K562 (cell line): ENCODE measurements at regions not wholly inside any gene's neighbourhood (a gene's known extent, or its start where the extent isn't known, plus 50 kb on each side); places are given as distances from the start of the nearest gene placed in this dataset.

Experiments
- C11orf30 ChIP-seq: fragments of 450-650 bp; IDR thresholded peaks from 2 replicates; pipeline ENCODE4 v1.6.1; 2016; ENCODE audit warnings: low read depth, mild to moderate bottlenecking
- ETV5 ChIP-seq: sonication (generic); formaldehyde crosslinking; IDR thresholded peaks from 2 replicates; pipeline ENCODE4 v1.4.0; 2020; ENCODE audit warnings: low read depth, mild to moderate bottlenecking, missing genetic modification reagents
- GTF2F1 ChIP-seq: IDR thresholded peaks from 2 replicates; pipeline ENCODE4 v1.6.1; 2011; ENCODE audit warnings: low read depth, low read length, improper control_type of control experiment
- HNRNPH1 ChIP-seq: fragments of 200-400 bp; formaldehyde crosslinking; optimal IDR thresholded peaks from 2 replicates; pipeline ENCODE3; 2017; ENCODE audit warnings: low read depth, mild to moderate bottlenecking, low read length, moderate library complexity
- KDM1A ChIP-seq, 2 experiments: fragments of 450-650 bp; IDR thresholded peaks; 2 replicates each; pipeline ENCODE4 v1.6.1; 2016; ENCODE audit warnings: mild to moderate bottlenecking in 2 of 2
- KDM5B ChIP-seq: fragments of 200-600 bp; sonication (generic); IDR thresholded peaks from 2 replicates; pipeline ENCODE4 v1.6.1; 2012; ENCODE audit warnings: low read depth, mild to moderate bottlenecking, moderate library complexity, low read length, control low read depth, inconsistent platforms; ENCODE audit not compliant: insufficient replicate concordance
- LEF1 ChIP-seq: fragments of 450-650 bp; IDR thresholded peaks from 2 replicates; pipeline ENCODE4 v1.6.1; 2016; ENCODE audit warnings: mild to moderate bottlenecking
- MAFF ChIP-seq: IDR thresholded peaks from 2 replicates; pipeline ENCODE4 v1.6.1; 2012; ENCODE audit warnings: low read length, improper control_type of control experiment
- NFATC3 ChIP-seq: fragments of 450-650 bp; IDR thresholded peaks from 2 replicates; pipeline ENCODE4 v1.6.1; 2017; ENCODE audit warnings: mild to moderate bottlenecking
- NFRKB ChIP-seq: fragments of 450-650 bp; IDR thresholded peaks from 2 replicates; pipeline ENCODE4 v1.6.1; 2016; ENCODE audit warnings: low read depth
- POLR2A ChIP-seq: fragments of 450-650 bp; conservative IDR thresholded peaks from 2 replicates; pipeline ENCODE4 v1.6.1; 2016
- SAP30 ChIP-seq: fragments of 200-600 bp; sonication (generic); IDR thresholded peaks from 2 replicates; pipeline ENCODE4 v1.6.1; 2012; ENCODE audit warnings: borderline replicate concordance, low read depth, mild to moderate bottlenecking, moderate library complexity, low read length, control low read depth, inconsistent platforms; ENCODE audit not compliant: insufficient read depth, poor library complexity, severe bottlenecking
- SNIP1 ChIP-seq: fragments of 450-650 bp; IDR thresholded peaks from 2 replicates; pipeline ENCODE4 v1.7.1; 2017; ENCODE audit warnings: low read depth, mild to moderate bottlenecking
- SNRNP70 ChIP-seq: fragments of 200-400 bp; formaldehyde crosslinking; optimal IDR thresholded peaks from 2 replicates; pipeline ENCODE3; 2017; ENCODE audit warnings: low read depth, low read length
- SRSF1 ChIP-seq: fragments of 200-400 bp; formaldehyde crosslinking; IDR thresholded peaks from 2 replicates; pipeline ENCODE4 v1.6.1; 2017; ENCODE audit warnings: mild to moderate bottlenecking, low read depth, low read length, moderate library complexity
- TBP ChIP-seq: optimal IDR thresholded peaks from 2 replicates; pipeline ENCODE3; 2011; ENCODE audit warnings: low read depth, low read length, improper control_type of control experiment
- TCF3 ChIP-seq: sonication (generic); formaldehyde crosslinking; IDR thresholded peaks from 2 replicates; pipeline ENCODE4 v1.4.0; 2020; ENCODE audit warnings: mild to moderate bottlenecking, missing genetic modification reagents
- ZBTB17 ChIP-seq: fragments of 450-650 bp; formaldehyde crosslinking; IDR thresholded peaks from 2 replicates; pipeline ENCODE4 v1.4.0; 2020; ENCODE audit warnings: mild to moderate bottlenecking
- ZC3H8 ChIP-seq: fragments of 450-650 bp; IDR thresholded peaks from 2 replicates; pipeline ENCODE4 v1.6.1; 2017
- ZNF133 ChIP-seq: fragments of 250-450 bp; sonication (Bioruptor Pico); IDR thresholded peaks from 2 replicates; pipeline ENCODE4 v1.4.0; 2020; ENCODE audit warnings: mild to moderate bottlenecking
- ZNF384 ChIP-seq: IDR thresholded peaks from 2 replicates; pipeline ENCODE4 v1.6.1; 2012; ENCODE audit warnings: low read depth, low read length, improper control_type of control experiment
- ZNF408 ChIP-seq: fragments of 250-450 bp; sonication (Bioruptor Pico); IDR thresholded peaks from 2 replicates; pipeline ENCODE4 v1.4.0; 2020; ENCODE audit warnings: low read depth, mild to moderate bottlenecking, moderate library complexity
- ZNF41 ChIP-seq: fragments of 250-450 bp; sonication (Bioruptor Pico); conservative IDR thresholded peaks from 2 replicates; pipeline ENCODE4 v1.4.0; 2020; ENCODE audit warnings: mild to moderate bottlenecking
- TF ChIP-seq, protein P1 (sequence below): IDR thresholded peaks from 2 replicates; pipeline ENCODE4 v1.6.1; 2011; ENCODE audit not compliant: insufficient read length; ENCODE audit errors: extremely low read depth
- TF ChIP-seq, protein P2 (sequence below), 3 experiments: IDR thresholded peaks in 2 of 3; conservative IDR thresholded peaks in 1 of 3; 2 replicates each; pipeline ENCODE4 v1.5.1; 2011 to 2012; ENCODE audit warnings: low read length in 3 of 3, mild to moderate bottlenecking in 3 of 3, control low read depth in 2 of 3, improper control_type of control experiment in 1 of 3, inconsistent platforms in 1 of 3, low read depth in 1 of 3, mixed read lengths in 1 of 3, moderate library complexity in 1 of 3; ENCODE audit not compliant: insufficient read depth in 2 of 3
- TF ChIP-seq, protein P3 (sequence below): fragments of 450-650 bp; formaldehyde crosslinking; IDR thresholded peaks from 2 replicates; pipeline ENCODE4 v1.4.0; 2020; ENCODE audit warnings: mild to moderate bottlenecking, moderate library complexity
- TF ChIP-seq, protein P4 (sequence below): sonication (generic); formaldehyde crosslinking; IDR thresholded peaks from 2 replicates; pipeline ENCODE4 v1.8.1; 2023; ENCODE audit warnings: mild to moderate bottlenecking, missing genetic modification reagents

DNA sequence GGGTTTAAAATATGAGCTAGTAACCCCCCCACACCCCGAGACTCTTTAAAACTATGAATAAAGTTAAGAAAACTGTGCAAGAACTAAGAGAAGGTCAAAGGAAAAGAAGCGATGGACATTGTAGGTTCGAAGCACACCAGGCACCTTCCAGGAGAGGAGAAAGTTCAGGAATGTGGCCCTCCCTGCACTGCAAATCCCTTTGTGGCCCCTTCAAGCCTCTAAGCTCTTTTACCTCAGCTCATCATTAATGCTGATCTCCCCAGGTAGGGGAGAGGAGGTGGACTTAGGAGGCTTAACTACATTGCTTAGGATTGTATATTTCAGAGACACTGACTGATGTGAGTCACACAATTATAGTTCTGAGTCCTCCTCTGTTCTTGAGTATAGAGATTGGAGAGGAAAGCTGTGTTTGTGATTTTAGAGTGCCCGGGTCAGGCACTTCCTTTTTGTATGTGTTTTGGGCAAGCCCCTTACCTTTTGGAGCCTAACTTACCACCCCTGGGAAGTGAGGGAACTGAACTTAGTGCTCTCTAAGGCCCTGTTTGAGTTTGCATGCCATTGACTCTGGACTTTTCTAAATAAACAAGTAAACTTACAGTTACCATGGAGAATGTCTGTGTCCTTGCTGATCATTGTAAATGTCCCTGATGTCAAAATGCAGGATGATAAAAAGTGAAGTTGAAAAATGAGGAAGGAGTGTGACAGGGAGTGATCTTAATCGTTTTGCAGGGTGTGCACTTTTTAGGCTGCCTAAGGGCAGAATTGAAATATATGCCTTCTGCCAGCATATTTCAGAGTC lies 140.8 kb upstream of the ZEB2 start (continued):
- TF ChIP-seq LEF1 (peak; percentile 22; the same call in 1 of the 2 replicates), SNIP1 (no peak), NFATC3 (no peak), SNRNP70 (no peak), TCF3 (no peak), ZBTB17 (CRISPR knock-in tag) (no peak), ZNF408 (no peak), GTF2F1 (no peak), POLR2A (no peak), C11orf30 (peak; percentile 91), ZNF41 (no peak), ZC3H8 (no peak), NFRKB (no peak), ZNF384 (no peak), KDM1A (IDR thresholded peaks at IDR 0.05) (peak in 1 of 2 experiments; percentile 46; a peak in 2 of 4 replicates), KDM5B (no peak), ZNF133 (CRISPR knock-in tag) (no peak), TBP (peak; percentile 20), SAP30 (no peak), HNRNPH1 (no peak), SRSF1 (no peak), MAFF (peak; percentile 67; the same call in 1 of the 2 replicates), ETV5 (CRISPR knock-in tag) (no peak)
- TF ChIP-seq, protein P1, sequence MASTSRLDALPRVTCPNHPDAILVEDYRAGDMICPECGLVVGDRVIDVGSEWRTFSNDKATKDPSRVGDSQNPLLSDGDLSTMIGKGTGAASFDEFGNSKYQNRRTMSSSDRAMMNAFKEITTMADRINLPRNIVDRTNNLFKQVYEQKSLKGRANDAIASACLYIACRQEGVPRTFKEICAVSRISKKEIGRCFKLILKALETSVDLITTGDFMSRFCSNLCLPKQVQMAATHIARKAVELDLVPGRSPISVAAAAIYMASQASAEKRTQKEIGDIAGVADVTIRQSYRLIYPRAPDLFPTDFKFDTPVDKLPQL = no peak
- TF ChIP-seq, protein P2, sequence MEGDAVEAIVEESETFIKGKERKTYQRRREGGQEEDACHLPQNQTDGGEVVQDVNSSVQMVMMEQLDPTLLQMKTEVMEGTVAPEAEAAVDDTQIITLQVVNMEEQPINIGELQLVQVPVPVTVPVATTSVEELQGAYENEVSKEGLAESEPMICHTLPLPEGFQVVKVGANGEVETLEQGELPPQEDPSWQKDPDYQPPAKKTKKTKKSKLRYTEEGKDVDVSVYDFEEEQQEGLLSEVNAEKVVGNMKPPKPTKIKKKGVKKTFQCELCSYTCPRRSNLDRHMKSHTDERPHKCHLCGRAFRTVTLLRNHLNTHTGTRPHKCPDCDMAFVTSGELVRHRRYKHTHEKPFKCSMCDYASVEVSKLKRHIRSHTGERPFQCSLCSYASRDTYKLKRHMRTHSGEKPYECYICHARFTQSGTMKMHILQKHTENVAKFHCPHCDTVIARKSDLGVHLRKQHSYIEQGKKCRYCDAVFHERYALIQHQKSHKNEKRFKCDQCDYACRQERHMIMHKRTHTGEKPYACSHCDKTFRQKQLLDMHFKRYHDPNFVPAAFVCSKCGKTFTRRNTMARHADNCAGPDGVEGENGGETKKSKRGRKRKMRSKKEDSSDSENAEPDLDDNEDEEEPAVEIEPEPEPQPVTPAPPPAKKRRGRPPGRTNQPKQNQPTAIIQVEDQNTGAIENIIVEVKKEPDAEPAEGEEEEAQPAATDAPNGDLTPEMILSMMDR (IDR thresholded peaks at IDR 0.05 in 2 of 3, conservative IDR thresholded peaks at IDR 0.05 in 1 of 3; ENCODE audit: insufficient read depth in 2 of 3, low read depth in 1 of 3, low read length in 3 of 3) = no peak
- TF ChIP-seq, protein P3, sequence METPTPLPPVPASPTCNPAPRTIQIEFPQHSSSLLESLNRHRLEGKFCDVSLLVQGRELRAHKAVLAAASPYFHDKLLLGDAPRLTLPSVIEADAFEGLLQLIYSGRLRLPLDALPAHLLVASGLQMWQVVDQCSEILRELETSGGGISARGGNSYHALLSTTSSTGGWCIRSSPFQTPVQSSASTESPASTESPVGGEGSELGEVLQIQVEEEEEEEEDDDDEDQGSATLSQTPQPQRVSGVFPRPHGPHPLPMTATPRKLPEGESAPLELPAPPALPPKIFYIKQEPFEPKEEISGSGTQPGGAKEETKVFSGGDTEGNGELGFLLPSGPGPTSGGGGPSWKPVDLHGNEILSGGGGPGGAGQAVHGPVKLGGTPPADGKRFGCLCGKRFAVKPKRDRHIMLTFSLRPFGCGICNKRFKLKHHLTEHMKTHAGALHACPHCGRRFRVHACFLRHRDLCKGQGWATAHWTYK = 0 out of 2 replicates have a peak, but pooled peaks have one; percentile 34
- TF ChIP-seq, protein P4, sequence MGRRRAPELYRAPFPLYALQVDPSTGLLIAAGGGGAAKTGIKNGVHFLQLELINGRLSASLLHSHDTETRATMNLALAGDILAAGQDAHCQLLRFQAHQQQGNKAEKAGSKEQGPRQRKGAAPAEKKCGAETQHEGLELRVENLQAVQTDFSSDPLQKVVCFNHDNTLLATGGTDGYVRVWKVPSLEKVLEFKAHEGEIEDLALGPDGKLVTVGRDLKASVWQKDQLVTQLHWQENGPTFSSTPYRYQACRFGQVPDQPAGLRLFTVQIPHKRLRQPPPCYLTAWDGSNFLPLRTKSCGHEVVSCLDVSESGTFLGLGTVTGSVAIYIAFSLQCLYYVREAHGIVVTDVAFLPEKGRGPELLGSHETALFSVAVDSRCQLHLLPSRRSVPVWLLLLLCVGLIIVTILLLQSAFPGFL (CRISPR knock-in tag) = no peak
